GM12878 (cell line): ENCODE measurements at regions not wholly inside any gene's neighbourhood (a gene's known extent, or its start where the extent isn't known, plus 50 kb on each side); places are given as distances from the start of the nearest gene placed in this dataset.

Source experiments
- ATAC-seq: fragments of 200-7000 bp; cut with Tn5 transposase; 3 replicates; pipeline ENCODE4 v1.9.1; 2020; ENCODE audit warnings: mild to moderate bottlenecking, moderate library complexity
- BruUV-seq: library from RNA; stranded (reverse); fragments of 400-500 nt; replicated peaks from 2 replicates; lab custom pipeline; 2021; lab: Mats Ljungman, UMichigan
- CTCF ChIA-PET: fragments of 300-600 bp; sonication (Branson Sonifier 250); formaldehyde crosslinking; extraction: SDS; loops from one replicate; lab custom pipeline; 2021; ENCODE audit warnings: inconsistent platforms; lab: Yijun Ruan, JAX
- POLR2A ChIA-PET: fragments of 350-600 bp; formaldehyde crosslinking; extraction: SDS; loops from one replicate; lab custom pipeline; 2021; ENCODE audit warnings: inconsistent platforms; lab: Charles Lee
- RAD21 ChIA-PET: fragments of 300-600 bp; sonication (Branson Sonifier 250); formaldehyde crosslinking; loops from one replicate; lab custom pipeline; 2023; ENCODE audit warnings: antibody characterized with exemption; ENCODE audit not compliant: unreplicated experiment; lab: Charles Lee
- SMC1A ChIA-PET: fragments of 300-600 bp; sonication (Branson Sonifier 250); formaldehyde crosslinking; loops from one replicate; lab custom pipeline; 2023; ENCODE audit not compliant: unreplicated experiment, uncharacterized antibody; lab: Charles Lee
- DNase-seq: peaks from one replicate; pipeline ENCODE4 v3.0.0-alpha.2; 2011; ENCODE audit warnings: low read depth, low spot score
- FAIRE-seq: peaks from 3 replicates; lab custom pipeline; 2011; peaks lifted over from hg19 to GRCh38; lab: Jason Lieb, UNC
- H2AFZ ChIP-seq: 2 replicates; pipeline ENCODE4 v1.6.0; 2011; ENCODE audit warnings: low read depth, low read length, control low read depth; ENCODE audit not compliant: control insufficient read depth
- H3K27ac ChIP-seq: 2 replicates; pipeline ENCODE4 v1.5.1; 2011; ENCODE audit warnings: control low read depth; ENCODE audit not compliant: control insufficient read depth, insufficient read depth
- H3K27me3 ChIP-seq, 2 experiments: replicated peaks in 1 of 2; 2 replicates each; pipeline versions ENCODE4 v1.6.0 to v1.6.1; 2011; ENCODE audit warnings: low read length in 1 of 2; ENCODE audit not compliant: control insufficient read depth in 2 of 2, insufficient read depth in 2 of 2
- H3K36me3 ChIP-seq, 2 experiments: 2 replicates each; pipeline ENCODE4 v1.5.1; 2011; ENCODE audit warnings: low read length in 1 of 2; ENCODE audit not compliant: control insufficient read depth in 2 of 2, insufficient read depth in 2 of 2
- H3K4me1 ChIP-seq: 2 replicates; pipeline ENCODE4 v1.6.1; 2011; ENCODE audit warnings: mild to moderate bottlenecking, low read length, moderate library complexity, mixed read lengths; ENCODE audit not compliant: control insufficient read depth, insufficient read depth
- H3K4me2 ChIP-seq: 2 replicates; pipeline ENCODE4 v1.6.0; 2011; ENCODE audit warnings: control low read depth; ENCODE audit not compliant: control insufficient read depth, insufficient read depth
- H3K4me3 ChIP-seq: fragments of 200-600 bp; sonication (generic); 2 replicates; pipeline ENCODE4 v1.5.1; 2016
- H3K79me2 ChIP-seq: 2 replicates; pipeline ENCODE4 v1.6.0; 2011; ENCODE audit warnings: low read length; ENCODE audit not compliant: control insufficient read depth, insufficient read depth
- H3K9ac ChIP-seq: 2 replicates; pipeline ENCODE4 v1.8.0; 2011; ENCODE audit warnings: low read length, control low read depth, mixed read lengths; ENCODE audit not compliant: control insufficient read depth, insufficient read depth
- H3K9me3 ChIP-seq: replicated peaks from 3 replicates; pipeline ENCODE4 v1.5.1; 2011; ENCODE audit warnings: mild to moderate bottlenecking, low read length; ENCODE audit not compliant: control insufficient read depth, insufficient read depth
- H4K20me1 ChIP-seq: 2 replicates; pipeline ENCODE4 v1.6.0; 2011; ENCODE audit not compliant: control insufficient read depth, insufficient read depth
- CBX3 ChIP-seq: fragments of 200-600 bp; sonication (generic); IDR thresholded peaks from 2 replicates; pipeline ENCODE4 v1.6.1; 2016; ENCODE audit warnings: low read depth, borderline replicate concordance
- DPF2 ChIP-seq: fragments of 450-650 bp; IDR thresholded peaks from 2 replicates; pipeline ENCODE4 v1.6.1; 2017; ENCODE audit warnings: mild to moderate bottlenecking
- GABPA ChIP-seq: IDR thresholded peaks from 2 replicates; pipeline ENCODE4 v1.6.1; 2014; ENCODE audit warnings: antibody characterized with exemption, low read depth, mild to moderate bottlenecking, inconsistent platforms
- KLF5 ChIP-seq: fragments of 450-650 bp; IDR thresholded peaks from 2 replicates; pipeline ENCODE4 v1.6.1; 2014; ENCODE audit warnings: mild to moderate bottlenecking; ENCODE audit not compliant: partially characterized antibody
- MTA3 ChIP-seq: IDR thresholded peaks from 2 replicates; pipeline ENCODE4 v1.6.1; 2012; ENCODE audit warnings: low read length, inconsistent platforms, borderline replicate concordance
- SMARCA5 ChIP-seq: fragments of 450-650 bp; IDR thresholded peaks from 2 replicates; pipeline ENCODE4 v1.6.1; 2017; ENCODE audit warnings: mild to moderate bottlenecking
- SRF ChIP-seq, 2 experiments: IDR thresholded peaks; 2 replicates each; pipeline ENCODE4 v1.6.1; 2011; ENCODE audit warnings: low read depth in 2 of 2, low read length in 2 of 2, mild to moderate bottlenecking in 1 of 2, moderate library complexity in 1 of 2
- WGBS: methylation state at CpG from one replicate; pipeline ENCODE4 v1.1.6; 2016; ENCODE audit warnings: low lambda C conversion rate; ENCODE audit not compliant: insufficient replicate concordance, insufficient coverage; ENCODE audit errors: missing lambda C conversion rate; 5-methylcytosine and 5-hydroxymethylcytosine counted together
- in situ Hi-C: fragments of 300-500 bp; cut with MboI; formaldehyde crosslinking; loops from 9 replicates; pipeline ENCODE4 v1.14.3; 2018; ENCODE audit warnings: mixed read lengths
- intact Hi-C: fragments of 100-400 bp; cut with micrococcal nuclease; formaldehyde crosslinking; loops from one replicate; pipeline ENCODE4 v1.14.2; 2022; ENCODE audit not compliant: unreplicated experiment
- TF ChIP-seq, protein P1 (sequence below): fragments of 450-650 bp; IDR thresholded peaks from 2 replicates; pipeline ENCODE4 v1.6.1; 2018; ENCODE audit warnings: borderline replicate concordance, mild to moderate bottlenecking; ENCODE audit not compliant: partially characterized antibody
- TF ChIP-seq, protein P2 (sequence below): fragments of 450-650 bp; IDR thresholded peaks from 2 replicates; pipeline ENCODE4 v1.6.1; 2017; ENCODE audit warnings: mild to moderate bottlenecking, low read depth, inconsistent platforms; ENCODE audit not compliant: poor library complexity, severe bottlenecking
- TF ChIP-seq, protein P3 (sequence below): fragments of 450-650 bp; formaldehyde crosslinking; IDR thresholded peaks from 2 replicates; pipeline ENCODE4 v1.4.0; 2022; ENCODE audit warnings: mild to moderate bottlenecking, moderate library complexity
- TF ChIP-seq, protein P4 (sequence below): fragments of 150-350 bp; IDR thresholded peaks from 2 replicates; pipeline ENCODE4 v1.6.1; 2016; ENCODE audit warnings: low read depth, low read length

DNA sequence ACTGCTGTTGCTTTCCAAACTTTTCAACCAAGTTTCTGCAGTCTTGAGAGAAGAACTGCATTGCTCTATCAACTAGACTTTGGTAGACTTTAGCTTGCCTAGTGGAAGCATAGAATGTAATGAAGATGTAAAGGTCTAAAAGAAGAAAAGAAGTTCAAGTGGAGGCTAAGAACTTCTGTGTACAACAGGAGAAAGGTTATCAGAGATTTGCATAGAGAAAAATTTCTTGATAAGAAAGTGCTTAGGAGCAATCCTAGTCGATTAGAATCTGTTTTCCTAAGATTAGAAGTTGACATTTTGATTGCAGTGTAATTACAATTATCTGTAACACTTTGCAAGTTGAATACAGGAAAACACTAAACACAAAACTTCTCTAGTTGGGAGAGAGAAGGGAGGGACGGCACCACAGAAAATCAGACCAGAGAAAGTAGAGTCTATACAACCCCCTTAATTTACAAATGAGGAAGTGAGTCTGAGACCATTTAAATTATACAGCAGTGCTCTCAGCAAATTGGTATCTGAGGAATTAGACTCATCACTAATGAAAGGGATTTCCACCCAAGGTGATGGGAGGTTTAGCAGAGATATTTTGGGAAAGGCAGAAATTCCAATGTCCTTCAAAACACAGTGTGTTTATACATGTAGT, 194.3 kb upstream of the MARCKS start:
- no TSS peak for BruUV-seq
- DNase-seq (no peak), ATAC-seq (peak; percentile 89), FAIRE-seq (peak; percentile 64)
- POLR2A ChIA-PET, result interaction anchor here (0.6 to 4.0 kb wide), 7 partner anchors 9 to 145 kb away, joined by 3 to 22 read pairs (median 5); no protein-coding TSS in a partner anchor
- H3K9me3 ChIP-seq, result no peaks in the 10 kb centered on the region
- H3K9ac ChIP-seq, result no peak overlapping the region
- in situ Hi-C loops (no loop called here), intact Hi-C loops (loop anchor here (2.0 kb wide), 1 partner anchor 16 kb away; no protein-coding TSS in a partner anchor)
- H3K27me3 ChIP-seq, result no peaks in the 10 kb centered on the region
- WGBS, result 2% methylated on average over 2 of the region's 2 CpGs
- no peaks in the 10 kb centered on the region for H4K20me1 ChIP-seq
- no peak overlapping the region; the same call in 1 of the 2 replicates for H3K4me3 ChIP-seq
- CTCF ChIA-PET, result interaction anchor here (0.7 to 1.5 kb wide), 3 partner anchors 11 to 196 kb away, joined by 3 to 5 read pairs (median 4); no protein-coding TSS in a partner anchor
- SMC1A ChIA-PET, result interaction anchor here (0.6 to 19.1 kb wide), 12 partner anchors 8 to 313 kb away, joined by 3 to 234 read pairs (median 6); no protein-coding TSS in a partner anchor
- peaks cover 39% of the 10 kb centered on the region for H3K4me1 ChIP-seq
- no peaks in the 10 kb centered on the region for H3K36me3 ChIP-seq
- RAD21 ChIA-PET, result interaction anchor here (0.7 to 5.3 kb wide), 16 partner anchors 7 to 356 kb away, joined by 3 to 48 read pairs (median 4); no protein-coding TSS in a partner anchor
- H3K27ac ChIP-seq, result no peak overlapping the region; the same call in 1 of the 2 replicates
- no peaks in the 10 kb centered on the region for H3K79me2 ChIP-seq
- H2AFZ ChIP-seq, result peak overlapping the region; percentile 35; the same call in 1 of the 2 replicates
- H3K4me2 ChIP-seq, result peak overlapping the region; percentile 21
- no peak for TF ChIP-seq MTA3
- TF ChIP-seq KLF5, result no peak
- TF ChIP-seq, protein P1, sequence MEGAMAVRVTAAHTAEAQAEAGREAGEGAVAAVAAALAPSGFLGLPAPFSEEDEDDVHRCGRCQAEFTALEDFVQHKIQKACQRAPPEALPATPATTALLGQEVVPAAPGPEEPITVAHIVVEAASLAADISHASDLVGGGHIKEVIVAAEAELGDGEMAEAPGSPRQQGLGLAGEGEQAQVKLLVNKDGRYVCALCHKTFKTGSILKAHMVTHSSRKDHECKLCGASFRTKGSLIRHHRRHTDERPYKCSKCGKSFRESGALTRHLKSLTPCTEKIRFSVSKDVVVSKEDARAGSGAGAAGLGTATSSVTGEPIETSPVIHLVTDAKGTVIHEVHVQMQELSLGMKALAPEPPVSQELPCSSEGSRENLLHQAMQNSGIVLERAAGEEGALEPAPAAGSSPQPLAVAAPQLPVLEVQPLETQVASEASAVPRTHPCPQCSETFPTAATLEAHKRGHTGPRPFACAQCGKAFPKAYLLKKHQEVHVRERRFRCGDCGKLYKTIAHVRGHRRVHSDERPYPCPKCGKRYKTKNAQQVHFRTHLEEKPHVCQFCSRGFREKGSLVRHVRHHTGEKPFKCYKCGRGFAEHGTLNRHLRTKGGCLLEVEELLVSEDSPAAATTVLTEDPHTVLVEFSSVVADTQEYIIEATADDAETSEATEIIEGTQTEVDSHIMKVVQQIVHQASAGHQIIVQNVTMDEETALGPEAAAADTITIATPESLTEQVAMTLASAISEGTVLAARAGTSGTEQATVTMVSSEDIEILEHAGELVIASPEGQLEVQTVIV, result no peak
- TF ChIP-seq, protein P2, sequence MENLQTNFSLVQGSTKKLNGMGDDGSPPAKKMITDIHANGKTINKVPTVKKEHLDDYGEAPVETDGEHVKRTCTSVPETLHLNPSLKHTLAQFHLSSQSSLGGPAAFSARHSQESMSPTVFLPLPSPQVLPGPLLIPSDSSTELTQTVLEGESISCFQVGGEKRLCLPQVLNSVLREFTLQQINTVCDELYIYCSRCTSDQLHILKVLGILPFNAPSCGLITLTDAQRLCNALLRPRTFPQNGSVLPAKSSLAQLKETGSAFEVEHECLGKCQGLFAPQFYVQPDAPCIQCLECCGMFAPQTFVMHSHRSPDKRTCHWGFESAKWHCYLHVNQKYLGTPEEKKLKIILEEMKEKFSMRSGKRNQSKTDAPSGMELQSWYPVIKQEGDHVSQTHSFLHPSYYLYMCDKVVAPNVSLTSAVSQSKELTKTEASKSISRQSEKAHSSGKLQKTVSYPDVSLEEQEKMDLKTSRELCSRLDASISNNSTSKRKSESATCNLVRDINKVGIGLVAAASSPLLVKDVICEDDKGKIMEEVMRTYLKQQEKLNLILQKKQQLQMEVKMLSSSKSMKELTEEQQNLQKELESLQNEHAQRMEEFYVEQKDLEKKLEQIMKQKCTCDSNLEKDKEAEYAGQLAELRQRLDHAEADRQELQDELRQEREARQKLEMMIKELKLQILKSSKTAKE, result peak; percentile 48
- peak; percentile 58; the same call in 1 of the 2 replicates for TF ChIP-seq SMARCA5
- no peak for TF ChIP-seq SRF (IDR thresholded peaks at IDR 0.05; ENCODE audit: low read depth in 2 of 2, low read length in 2 of 2)
- TF ChIP-seq, protein P3, sequence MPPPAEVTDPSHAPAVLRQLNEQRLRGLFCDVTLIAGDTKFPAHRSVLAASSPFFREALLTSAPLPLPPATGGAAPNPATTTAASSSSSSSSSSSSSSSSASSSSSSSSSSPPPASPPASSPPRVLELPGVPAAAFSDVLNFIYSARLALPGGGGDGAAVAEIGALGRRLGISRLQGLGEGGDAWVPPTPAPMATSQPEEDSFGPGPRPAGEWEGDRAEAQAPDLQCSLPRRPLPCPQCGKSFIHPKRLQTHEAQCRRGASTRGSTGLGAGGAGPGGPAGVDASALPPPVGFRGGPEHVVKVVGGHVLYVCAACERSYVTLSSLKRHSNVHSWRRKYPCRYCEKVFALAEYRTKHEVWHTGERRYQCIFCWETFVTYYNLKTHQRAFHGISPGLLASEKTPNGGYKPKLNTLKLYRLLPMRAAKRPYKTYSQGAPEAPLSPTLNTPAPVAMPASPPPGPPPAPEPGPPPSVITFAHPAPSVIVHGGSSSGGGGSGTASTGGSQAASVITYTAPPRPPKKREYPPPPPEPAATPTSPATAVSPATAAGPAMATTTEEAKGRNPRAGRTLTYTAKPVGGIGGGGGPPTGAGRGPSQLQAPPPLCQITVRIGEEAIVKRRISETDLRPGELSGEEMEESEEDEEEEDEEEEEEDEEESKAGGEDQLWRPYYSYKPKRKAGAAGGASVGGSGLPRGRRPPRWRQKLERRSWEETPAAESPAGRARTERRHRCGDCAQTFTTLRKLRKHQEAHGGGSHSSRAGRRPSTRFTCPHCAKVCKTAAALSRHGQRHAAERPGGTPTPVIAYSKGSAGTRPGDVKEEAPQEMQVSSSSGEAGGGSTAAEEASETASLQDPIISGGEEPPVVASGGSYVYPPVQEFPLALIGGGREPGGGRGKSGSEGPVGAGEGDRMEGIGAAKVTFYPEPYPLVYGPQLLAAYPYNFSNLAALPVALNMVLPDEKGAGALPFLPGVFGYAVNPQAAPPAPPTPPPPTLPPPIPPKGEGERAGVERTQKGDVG, result no peak
- TF ChIP-seq, protein P4, sequence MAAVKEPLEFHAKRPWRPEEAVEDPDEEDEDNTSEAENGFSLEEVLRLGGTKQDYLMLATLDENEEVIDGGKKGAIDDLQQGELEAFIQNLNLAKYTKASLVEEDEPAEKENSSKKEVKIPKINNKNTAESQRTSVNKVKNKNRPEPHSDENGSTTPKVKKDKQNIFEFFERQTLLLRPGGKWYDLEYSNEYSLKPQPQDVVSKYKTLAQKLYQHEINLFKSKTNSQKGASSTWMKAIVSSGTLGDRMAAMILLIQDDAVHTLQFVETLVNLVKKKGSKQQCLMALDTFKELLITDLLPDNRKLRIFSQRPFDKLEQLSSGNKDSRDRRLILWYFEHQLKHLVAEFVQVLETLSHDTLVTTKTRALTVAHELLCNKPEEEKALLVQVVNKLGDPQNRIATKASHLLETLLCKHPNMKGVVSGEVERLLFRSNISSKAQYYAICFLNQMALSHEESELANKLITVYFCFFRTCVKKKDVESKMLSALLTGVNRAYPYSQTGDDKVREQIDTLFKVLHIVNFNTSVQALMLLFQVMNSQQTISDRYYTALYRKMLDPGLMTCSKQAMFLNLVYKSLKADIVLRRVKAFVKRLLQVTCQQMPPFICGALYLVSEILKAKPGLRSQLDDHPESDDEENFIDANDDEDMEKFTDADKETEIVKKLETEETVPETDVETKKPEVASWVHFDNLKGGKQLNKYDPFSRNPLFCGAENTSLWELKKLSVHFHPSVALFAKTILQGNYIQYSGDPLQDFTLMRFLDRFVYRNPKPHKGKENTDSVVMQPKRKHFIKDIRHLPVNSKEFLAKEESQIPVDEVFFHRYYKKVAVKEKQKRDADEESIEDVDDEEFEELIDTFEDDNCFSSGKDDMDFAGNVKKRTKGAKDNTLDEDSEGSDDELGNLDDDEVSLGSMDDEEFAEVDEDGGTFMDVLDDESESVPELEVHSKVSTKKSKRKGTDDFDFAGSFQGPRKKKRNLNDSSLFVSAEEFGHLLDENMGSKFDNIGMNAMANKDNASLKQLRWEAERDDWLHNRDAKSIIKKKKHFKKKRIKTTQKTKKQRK, result no peak
- no peak for TF ChIP-seq GABPA
- TF ChIP-seq DPF2, result peak; percentile 64
- no peak for TF ChIP-seq CBX3
